ENCODE measurements at regions not wholly inside any gene's neighbourhood (a gene's known extent, or its start where the extent isn't known, plus 50 kb on each side); places are given as distances from the start of the nearest gene placed in this dataset.

GRCh38 chr1:199762572-199762971, 264.9 kb upstream of the NR5A2 start:
- Histone ChIP-seq H3K27ac (no peak overlapping the region), H3F3A (ENCODE audit: low read depth) (no peaks in the 10 kb centered on the region), H3K36me3 (no peaks in the 10 kb centered on the region), H3K4me1 (no peaks in the 10 kb centered on the region), H3K9ac (no peak overlapping the region), H4K20me1 (ENCODE audit: low read depth) (no peaks in the 10 kb centered on the region), H3K4me3 (no peak overlapping the region), H2AFZ (replicated peaks) (no peak overlapping the region), H3K4me2 (no peak overlapping the region), H3K79me2 (ENCODE audit: low read depth) (no peaks in the 10 kb centered on the region), H3K9me3 (ENCODE audit: low read depth) (peaks cover 11% of the 10 kb centered on the region), H3K27me3 (no peaks in the 10 kb centered on the region)
- Mint-ChIP-seq H3K27ac (no peak overlapping the region), H3K9me3 (peaks cover 18% of the 10 kb centered on the region), H3K4me3 (no peak overlapping the region), H3K36me3 (no peaks in the 10 kb centered on the region), H3K4me1 (peaks cover 9% of the 10 kb centered on the region), H3K27me3 (ENCODE audit: insufficient read depth, low read depth) (no peaks in the 10 kb centered on the region)
- TF ChIP-seq CTCF (IDR thresholded peaks at IDR 0.05) (no peak), EZH2 (IDR thresholded peaks at IDR 0.05) (no peak), EZH2phosphoT487 (IDR thresholded peaks at IDR 0.05) (no peak)
- DNase-seq (ENCODE audit: low spot score), result no peak

GRCh38 chr1:199766218-199766792, 261.2 kb upstream of the NR5A2 start:
- TF ChIP-seq CTCF (IDR thresholded peaks at IDR 0.05), result no peak
- no peak for TF ChIP-seq EZH2phosphoT487 (IDR thresholded peaks at IDR 0.05)
- no peak for TF ChIP-seq EZH2 (IDR thresholded peaks at IDR 0.05)
- Histone ChIP-seq H2AFZ (replicated peaks) (no peak overlapping the region), H3K79me2 (ENCODE audit: low read depth) (no peaks in the 10 kb centered on the region), H3K27me3 (no peaks in the 10 kb centered on the region), H3K27ac (no peak overlapping the region), H3K36me3 (no peaks in the 10 kb centered on the region), H3F3A (ENCODE audit: low read depth) (no peaks in the 10 kb centered on the region), H3K4me2 (no peak overlapping the region), H3K9me3 (ENCODE audit: low read depth) (peaks cover 11% of the 10 kb centered on the region), H3K4me1 (peaks cover 3% of the 10 kb centered on the region), H3K4me3 (no peak overlapping the region), H4K20me1 (ENCODE audit: low read depth) (no peaks in the 10 kb centered on the region), H3K9ac (no peak overlapping the region)
- Mint-ChIP-seq H3K9me3 (peaks cover 25% of the 10 kb centered on the region), H3K27me3 (ENCODE audit: insufficient read depth, low read depth) (no peaks in the 10 kb centered on the region), H3K4me3 (no peak overlapping the region), H3K27ac (no peak overlapping the region), H3K36me3 (no peaks in the 10 kb centered on the region), H3K4me1 (peaks cover 14% of the 10 kb centered on the region)
- DNase-seq (ENCODE audit: low spot score), result no peak

- H2AFZ ChIP-seq (replicated peaks), result no peak overlapping the region
- H3K79me2 ChIP-seq (ENCODE audit: low read depth), result no peaks in the 10 kb centered on the region
- peaks cover 3% of the 10 kb centered on the region for H3K4me1 ChIP-seq
- no peak overlapping the region for H3K4me3 ChIP-seq
- H3K4me1 Mint-ChIP-seq, result peaks cover 5% of the 10 kb centered on the region
- no peak overlapping the region for H3K27ac ChIP-seq
- H3K4me3 Mint-ChIP-seq, result no peak overlapping the region
- no peaks in the 10 kb centered on the region for H3K27me3 ChIP-seq
- H3K27me3 Mint-ChIP-seq (ENCODE audit: insufficient read depth, low read depth), result no peaks in the 10 kb centered on the region
- H3F3A ChIP-seq (ENCODE audit: low read depth), result no peaks in the 10 kb centered on the region
- peaks cover 25% of the 10 kb centered on the region for H3K9me3 Mint-ChIP-seq
- H3K36me3 ChIP-seq, result no peaks in the 10 kb centered on the region
- no peak overlapping the region for H3K27ac Mint-ChIP-seq
- DNase-seq (ENCODE audit: low spot score), result no peak
- H3K9ac ChIP-seq, result no peak overlapping the region
- H3K36me3 Mint-ChIP-seq, result no peaks in the 10 kb centered on the region
- H3K4me2 ChIP-seq, result no peak overlapping the region
- no peaks in the 10 kb centered on the region for H4K20me1 ChIP-seq (ENCODE audit: low read depth)
- no peak for TF ChIP-seq CTCF (IDR thresholded peaks at IDR 0.05)
- TF ChIP-seq EZH2 (IDR thresholded peaks at IDR 0.05), result no peak
- no peak for TF ChIP-seq EZH2phosphoT487 (IDR thresholded peaks at IDR 0.05)
- H3K9me3 ChIP-seq (ENCODE audit: low read depth), result peaks cover 11% of the 10 kb centered on the region
Observed at GRCh38 chr1:199767700-199768099, 259.8 kb upstream of the NR5A2 start.

Measured in neural progenitor cell (in vitro differentiated cells).